ENCODE measurements at regions not wholly inside any gene's neighbourhood (a gene's known extent, or its start where the extent isn't known, plus 50 kb on each side); places are given as distances from the start of the nearest gene placed in this dataset.
A peak's percentile ranks its signal among the peaks of the same experiment; 100 is the strongest.
"Not testable (repeated sequence)": the region's sequence is repeated elsewhere in the genome, so short reads cannot be mapped to it uniquely, and the experiment has no call there.

DNA sequence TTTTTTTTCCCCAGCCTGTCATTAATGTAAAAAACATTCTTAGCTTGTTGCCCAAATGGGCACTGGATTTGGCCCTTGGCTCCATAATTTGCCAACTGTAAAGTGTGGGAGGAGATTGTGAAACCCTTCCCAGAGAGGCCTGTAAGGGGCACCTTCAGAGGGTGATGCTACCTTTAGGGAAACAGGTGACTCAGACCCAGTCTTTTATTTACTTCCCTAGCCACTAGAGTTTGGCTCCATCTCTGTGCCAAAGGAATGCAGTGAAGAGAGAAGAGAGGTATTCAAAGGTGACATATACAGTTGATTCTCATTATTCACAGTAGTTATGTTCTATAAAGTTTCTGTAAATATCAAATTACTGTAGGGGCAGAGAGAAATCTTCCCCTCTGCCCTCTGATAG lies 189.6 kb downstream of the SPATA31A1 start:
- H3K4me3 ChIP-seq (ENCODE audit: low read length); ATAC-seq; H3K36me3 Mint-ChIP-seq; DNase-seq; H3K36me3 ChIP-seq (ENCODE audit: control insufficient read depth, insufficient read depth, low read length); H3K9me3 Mint-ChIP-seq; H3K4me1 Mint-ChIP-seq; H3K27me3 Mint-ChIP-seq (ENCODE audit: low read depth in 2 of 2); H3K27me3 ChIP-seq (ENCODE audit: control insufficient read depth, insufficient read depth, low read length); intact Hi-C loops (cut with micrococcal nuclease); H3K27ac Mint-ChIP-seq; H3K4me3 Mint-ChIP-seq; H3K9me3 ChIP-seq (ENCODE audit: control insufficient read depth, insufficient read depth, low read length); H3K27ac ChIP-seq (ENCODE audit: low read length); H3K4me1 ChIP-seq (ENCODE audit: control insufficient read depth, insufficient read depth, low read length): not testable (repeated sequence)

DNA sequence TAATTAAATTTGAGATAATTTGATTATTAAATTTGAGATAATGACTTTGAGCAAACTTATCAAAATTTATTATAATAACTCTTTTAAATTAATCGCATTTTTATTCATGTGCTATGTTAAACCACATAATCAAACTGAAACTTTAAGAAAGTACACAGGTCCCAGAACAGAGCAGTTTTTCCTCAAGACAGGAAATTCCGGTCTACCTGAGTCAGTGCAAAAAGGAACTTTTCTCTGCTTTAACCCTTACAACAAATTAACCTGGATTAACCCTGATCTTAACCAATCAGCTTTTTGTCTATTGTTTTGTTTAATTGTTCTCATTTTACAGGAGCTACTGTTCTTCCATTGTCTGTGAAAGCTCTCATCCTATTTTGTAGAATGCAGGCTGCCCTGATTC lies 195.1 kb downstream of the SPATA31A1 start:
- ATAC-seq; H3K4me1 ChIP-seq (ENCODE audit: control insufficient read depth, insufficient read depth, low read length); H3K4me1 Mint-ChIP-seq; H3K36me3 Mint-ChIP-seq; DNase-seq; H3K36me3 ChIP-seq (ENCODE audit: control insufficient read depth, insufficient read depth, low read length); H3K9me3 Mint-ChIP-seq; intact Hi-C loops (cut with micrococcal nuclease); H3K27me3 ChIP-seq (ENCODE audit: control insufficient read depth, insufficient read depth, low read length); H3K27me3 Mint-ChIP-seq (ENCODE audit: low read depth in 2 of 2); H3K4me3 Mint-ChIP-seq; H3K27ac Mint-ChIP-seq; H3K9me3 ChIP-seq (ENCODE audit: control insufficient read depth, insufficient read depth, low read length); H3K27ac ChIP-seq (ENCODE audit: low read length); H3K4me3 ChIP-seq (ENCODE audit: low read length): not testable (repeated sequence)
- no CpG with 5 or more reads among the region's 2 CpGs for WGBS (ENCODE audit: insufficient coverage)

DNA sequence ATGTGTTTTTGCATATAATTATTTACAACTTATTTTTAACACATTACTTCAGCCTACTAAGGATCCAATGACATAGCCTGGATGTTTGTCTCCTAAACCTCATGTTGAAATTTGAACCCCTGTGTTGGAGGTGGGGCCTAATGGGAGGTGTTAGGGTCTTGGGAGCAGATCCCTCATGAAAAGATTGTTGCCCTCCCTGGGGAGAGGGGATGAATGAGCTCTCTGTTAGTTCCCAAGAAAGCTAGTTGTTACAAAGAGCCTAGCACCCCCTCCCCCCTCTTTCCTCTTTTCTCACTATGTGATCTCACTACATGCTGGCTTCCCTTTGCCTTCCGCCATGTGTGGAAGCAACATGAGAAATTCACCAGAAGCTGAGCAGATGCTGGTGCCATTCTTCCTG lies 196.1 kb downstream of the SPATA31A1 start:
- H3K36me3 Mint-ChIP-seq; intact Hi-C loops (cut with micrococcal nuclease); H3K4me1 Mint-ChIP-seq; H3K4me1 ChIP-seq (ENCODE audit: control insufficient read depth, insufficient read depth, low read length); H3K27ac ChIP-seq (ENCODE audit: low read length); H3K27me3 ChIP-seq (ENCODE audit: control insufficient read depth, insufficient read depth, low read length); H3K9me3 Mint-ChIP-seq; H3K9me3 ChIP-seq (ENCODE audit: control insufficient read depth, insufficient read depth, low read length); H3K4me3 ChIP-seq (ENCODE audit: low read length); H3K4me3 Mint-ChIP-seq; ATAC-seq; DNase-seq; H3K27ac Mint-ChIP-seq; H3K36me3 ChIP-seq (ENCODE audit: control insufficient read depth, insufficient read depth, low read length); H3K27me3 Mint-ChIP-seq (ENCODE audit: low read depth in 2 of 2): not testable (repeated sequence)
- WGBS (ENCODE audit: insufficient coverage), result 94% methylated on average over 1 of the region's 1 CpG

DNA sequence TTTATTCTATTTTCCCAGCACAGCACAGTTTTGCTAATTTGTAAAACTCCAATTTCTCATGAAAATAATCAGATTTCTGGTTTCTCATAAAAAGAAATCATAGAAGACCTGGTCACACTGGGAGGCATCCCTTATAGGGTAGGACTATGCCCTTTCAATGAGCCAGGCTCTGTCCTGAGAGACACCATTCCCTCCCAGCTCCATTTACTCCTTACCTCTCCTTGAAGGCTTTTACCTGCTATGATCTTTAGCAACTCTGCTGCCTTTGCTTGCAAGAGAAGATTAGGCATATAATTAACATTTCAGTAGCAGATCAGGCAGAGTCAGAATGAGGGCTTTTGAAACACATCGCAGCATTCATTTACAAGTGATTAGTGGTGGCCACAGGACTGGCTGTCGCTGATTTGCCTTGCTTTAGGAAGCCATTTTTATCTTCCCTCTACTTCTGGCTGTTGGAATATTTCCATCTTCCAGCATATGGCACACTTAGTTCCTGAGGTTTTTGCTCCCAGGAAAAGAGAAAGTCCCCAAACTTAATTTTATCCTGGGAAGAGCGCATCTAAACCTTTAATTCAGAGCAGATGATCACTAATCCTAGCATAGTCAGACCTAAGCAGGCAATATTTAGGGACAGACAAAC lies 196.9 kb downstream of the SPATA31A1 start:
- H3K27me3 ChIP-seq (ENCODE audit: control insufficient read depth, insufficient read depth, low read length); H3K9me3 Mint-ChIP-seq; DNase-seq; H3K27ac ChIP-seq (ENCODE audit: low read length); H3K4me1 Mint-ChIP-seq; H3K4me1 ChIP-seq (ENCODE audit: control insufficient read depth, insufficient read depth, low read length); H3K9me3 ChIP-seq (ENCODE audit: control insufficient read depth, insufficient read depth, low read length); intact Hi-C loops (cut with micrococcal nuclease); H3K36me3 Mint-ChIP-seq; H3K4me3 ChIP-seq (ENCODE audit: low read length); H3K27me3 Mint-ChIP-seq (ENCODE audit: low read depth in 2 of 2); H3K4me3 Mint-ChIP-seq; H3K36me3 ChIP-seq (ENCODE audit: control insufficient read depth, insufficient read depth, low read length); H3K27ac Mint-ChIP-seq: not testable (repeated sequence)
- peak in 1 of 3 donors; percentile 37 for ATAC-seq
- 20% methylated on average over 2 of the region's 3 CpGs for WGBS (ENCODE audit: insufficient coverage)

DNA sequence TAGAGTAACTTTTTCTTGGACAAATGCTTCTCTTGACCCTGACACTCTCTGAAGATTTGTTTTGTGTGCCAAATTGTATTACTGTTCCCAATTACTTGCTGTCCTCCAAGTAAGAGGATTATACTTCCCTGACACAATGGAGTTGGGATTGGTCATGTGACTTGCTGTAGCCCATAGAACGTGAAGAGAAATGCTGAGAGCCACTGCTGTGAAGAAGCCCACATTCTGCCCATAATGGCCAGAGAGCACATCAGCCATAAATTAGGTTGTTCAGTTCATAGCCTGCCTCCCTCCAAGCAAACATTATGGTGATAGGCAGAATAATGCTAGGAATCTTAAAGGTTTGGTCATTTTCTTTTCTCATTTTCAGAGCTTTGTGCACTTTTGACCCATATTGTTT lies 198.9 kb downstream of the SPATA31A1 start:
- H3K27ac ChIP-seq (ENCODE audit: low read length); H3K36me3 ChIP-seq (ENCODE audit: control insufficient read depth, insufficient read depth, low read length); H3K4me1 ChIP-seq (ENCODE audit: control insufficient read depth, insufficient read depth, low read length); intact Hi-C loops (cut with micrococcal nuclease); H3K27ac Mint-ChIP-seq; ATAC-seq; DNase-seq; H3K36me3 Mint-ChIP-seq; H3K4me1 Mint-ChIP-seq; H3K4me3 ChIP-seq (ENCODE audit: low read length); H3K9me3 ChIP-seq (ENCODE audit: control insufficient read depth, insufficient read depth, low read length); H3K27me3 ChIP-seq (ENCODE audit: control insufficient read depth, insufficient read depth, low read length); H3K27me3 Mint-ChIP-seq (ENCODE audit: low read depth in 2 of 2); H3K4me3 Mint-ChIP-seq; H3K9me3 Mint-ChIP-seq: not testable (repeated sequence)
- WGBS (ENCODE audit: insufficient coverage), result no CpG with 5 or more reads among the region's 1 CpG

DNA sequence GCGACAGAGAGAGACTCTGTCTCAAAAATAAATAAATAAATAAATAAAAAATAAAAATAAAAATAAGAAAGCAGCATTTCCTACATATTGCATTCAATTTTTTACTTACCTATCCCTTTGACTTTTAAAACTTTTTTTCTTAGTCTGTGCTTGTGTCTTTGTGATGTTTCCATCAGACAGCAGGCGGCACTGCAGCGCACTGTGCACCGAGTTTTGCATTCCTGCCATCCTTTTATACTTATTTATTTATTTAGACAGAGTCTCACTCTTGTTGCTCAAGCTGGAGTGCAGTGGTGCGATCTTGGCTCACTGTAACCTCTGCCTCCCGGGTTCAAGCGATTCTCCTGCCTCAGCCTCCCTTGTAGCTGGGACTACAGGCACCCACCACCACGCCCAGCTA lies 203.9 kb downstream of the SPATA31A1 start:
- H3K4me1 ChIP-seq (ENCODE audit: control insufficient read depth, insufficient read depth, low read length); intact Hi-C loops (cut with micrococcal nuclease); H3K36me3 Mint-ChIP-seq; H3K9me3 Mint-ChIP-seq; H3K27ac ChIP-seq (ENCODE audit: low read length); H3K4me1 Mint-ChIP-seq; H3K27ac Mint-ChIP-seq; H3K4me3 ChIP-seq (ENCODE audit: low read length); H3K27me3 ChIP-seq (ENCODE audit: control insufficient read depth, insufficient read depth, low read length); H3K36me3 ChIP-seq (ENCODE audit: control insufficient read depth, insufficient read depth, low read length); DNase-seq; H3K4me3 Mint-ChIP-seq; H3K9me3 ChIP-seq (ENCODE audit: control insufficient read depth, insufficient read depth, low read length); H3K27me3 Mint-ChIP-seq (ENCODE audit: low read depth in 2 of 2): not testable (repeated sequence)
- 89% methylated on average over 4 of the region's 8 CpGs for WGBS (ENCODE audit: insufficient coverage)
- peak in 1 of 3 donors; percentile 30 for ATAC-seq
- TF ChIP-seq, protein P1, sequence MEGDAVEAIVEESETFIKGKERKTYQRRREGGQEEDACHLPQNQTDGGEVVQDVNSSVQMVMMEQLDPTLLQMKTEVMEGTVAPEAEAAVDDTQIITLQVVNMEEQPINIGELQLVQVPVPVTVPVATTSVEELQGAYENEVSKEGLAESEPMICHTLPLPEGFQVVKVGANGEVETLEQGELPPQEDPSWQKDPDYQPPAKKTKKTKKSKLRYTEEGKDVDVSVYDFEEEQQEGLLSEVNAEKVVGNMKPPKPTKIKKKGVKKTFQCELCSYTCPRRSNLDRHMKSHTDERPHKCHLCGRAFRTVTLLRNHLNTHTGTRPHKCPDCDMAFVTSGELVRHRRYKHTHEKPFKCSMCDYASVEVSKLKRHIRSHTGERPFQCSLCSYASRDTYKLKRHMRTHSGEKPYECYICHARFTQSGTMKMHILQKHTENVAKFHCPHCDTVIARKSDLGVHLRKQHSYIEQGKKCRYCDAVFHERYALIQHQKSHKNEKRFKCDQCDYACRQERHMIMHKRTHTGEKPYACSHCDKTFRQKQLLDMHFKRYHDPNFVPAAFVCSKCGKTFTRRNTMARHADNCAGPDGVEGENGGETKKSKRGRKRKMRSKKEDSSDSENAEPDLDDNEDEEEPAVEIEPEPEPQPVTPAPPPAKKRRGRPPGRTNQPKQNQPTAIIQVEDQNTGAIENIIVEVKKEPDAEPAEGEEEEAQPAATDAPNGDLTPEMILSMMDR (IDR thresholded peaks at IDR 0.05), result peak; percentile 17

DNA sequence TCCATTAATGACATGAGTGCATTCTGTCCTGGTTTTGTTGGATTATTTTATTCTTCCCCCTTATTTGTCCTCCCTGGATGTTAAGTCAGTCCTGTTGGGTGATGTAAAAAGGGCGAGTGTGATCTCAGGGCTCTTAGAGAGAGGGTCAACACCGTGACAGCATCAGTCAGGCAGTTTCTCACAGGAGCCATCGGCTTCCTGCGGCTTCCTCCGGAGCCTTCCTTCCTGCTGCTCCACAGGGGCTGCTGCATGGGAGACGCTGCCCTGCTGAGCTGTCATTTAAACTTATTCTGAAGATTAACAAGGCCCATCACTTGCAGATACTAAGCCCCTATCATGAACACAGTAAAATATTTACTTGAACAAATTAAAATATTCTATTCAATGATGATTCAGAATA lies 211.3 kb downstream of the SPATA31A1 start:
- H3K4me1 ChIP-seq (ENCODE audit: control insufficient read depth, insufficient read depth, low read length); ATAC-seq; H3K27me3 ChIP-seq (ENCODE audit: control insufficient read depth, insufficient read depth, low read length); H3K4me3 Mint-ChIP-seq; intact Hi-C loops (cut with micrococcal nuclease); H3K4me1 Mint-ChIP-seq; H3K27ac ChIP-seq (ENCODE audit: low read length); H3K9me3 ChIP-seq (ENCODE audit: control insufficient read depth, insufficient read depth, low read length); H3K27me3 Mint-ChIP-seq (ENCODE audit: low read depth in 2 of 2); H3K4me3 ChIP-seq (ENCODE audit: low read length); H3K36me3 ChIP-seq (ENCODE audit: control insufficient read depth, insufficient read depth, low read length); H3K36me3 Mint-ChIP-seq; DNase-seq; H3K9me3 Mint-ChIP-seq; H3K27ac Mint-ChIP-seq: not testable (repeated sequence)
- WGBS (ENCODE audit: insufficient coverage), result 0% methylated on average over 4 of the region's 6 CpGs

Data from natural killer cell (primary cell).